NCI-H1417 (cell line): ENCODE measurements at regions not wholly inside any gene's neighbourhood (a gene's known extent, or its start where the extent isn't known, plus 50 kb on each side); places are given as distances from the start of the nearest gene placed in this dataset.
A peak's percentile ranks its signal among the peaks of the same experiment; 100 is the strongest.

Experiments
- DNase-seq, 3 experiments: peaks; one replicate each; lab custom pipeline; 2025; lab: John Stamatoyannopoulos, UW

DNA sequence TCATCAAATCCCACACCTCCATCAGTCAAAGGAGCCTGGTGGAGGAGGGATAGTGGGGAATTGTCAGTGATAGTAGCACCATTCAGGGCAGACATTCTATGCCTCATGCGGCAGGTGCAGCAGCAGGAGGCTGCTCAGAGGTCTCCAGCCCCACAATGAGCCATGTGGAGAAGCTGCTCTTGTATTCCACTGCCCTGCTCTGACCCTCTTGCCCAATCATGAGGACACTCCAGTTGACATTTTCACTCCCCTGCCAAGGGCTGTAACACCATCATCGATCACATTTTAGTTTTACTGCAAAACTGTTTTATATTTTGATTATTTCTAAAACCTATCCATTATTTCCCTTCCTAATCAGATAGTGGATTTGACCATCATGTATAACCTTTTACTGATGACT, 487.6 kb upstream of the KLHL29 start:
- no peak for DNase-seq

DNA sequence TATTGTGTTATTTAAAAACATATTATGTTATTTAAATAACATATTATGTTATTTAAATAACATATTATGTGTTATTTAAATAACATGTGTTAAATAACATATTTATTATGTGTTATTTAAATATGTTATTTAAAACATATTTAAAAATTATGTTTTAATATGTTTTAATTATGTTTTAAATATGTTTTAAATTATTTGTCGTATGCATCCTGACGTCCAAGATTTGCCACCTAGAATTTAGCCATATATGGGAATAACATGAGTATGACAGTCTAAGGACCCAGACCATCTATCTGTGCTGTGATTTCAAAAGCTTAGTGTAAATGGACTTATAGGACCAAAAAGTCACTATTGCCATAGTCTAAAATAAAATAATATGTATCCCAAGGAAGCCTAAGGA, 484.3 kb upstream of the KLHL29 start:
- no peak for DNase-seq

DNA sequence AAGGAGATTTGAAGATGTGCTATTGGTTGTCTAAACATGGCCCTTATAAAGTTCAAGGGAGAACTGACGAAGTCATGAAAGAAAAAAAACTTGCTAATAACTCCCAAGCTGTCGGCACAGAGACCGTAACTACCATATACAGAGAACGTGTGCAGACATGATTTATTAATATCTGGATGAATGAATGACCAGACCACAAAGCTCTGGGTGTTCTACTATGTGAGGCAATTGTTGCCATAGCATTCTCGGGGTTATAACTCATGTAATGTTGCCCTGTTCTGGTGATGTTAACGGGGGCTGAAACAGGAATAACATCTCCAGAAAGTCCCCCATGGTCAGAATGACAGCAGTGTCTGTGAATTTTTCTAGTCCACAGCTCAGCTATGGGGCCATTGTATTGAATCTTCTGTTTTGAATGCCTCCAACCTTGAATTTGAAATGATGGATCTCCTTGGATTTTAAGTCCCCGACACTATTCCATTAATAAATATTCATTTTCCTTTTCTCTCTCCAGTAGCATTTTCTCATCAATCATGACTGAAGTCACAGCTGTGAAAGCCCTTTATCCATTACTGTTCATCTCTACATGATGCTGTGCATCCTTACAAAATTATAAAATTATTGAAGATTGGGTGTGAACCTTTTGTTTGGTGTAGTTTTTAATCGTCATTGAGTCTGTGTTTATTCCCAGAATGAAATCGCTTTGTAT, 483.4 kb upstream of the KLHL29 start:
- DNase-seq: peak in 1 of 3 experiments; percentile 22

DNA sequence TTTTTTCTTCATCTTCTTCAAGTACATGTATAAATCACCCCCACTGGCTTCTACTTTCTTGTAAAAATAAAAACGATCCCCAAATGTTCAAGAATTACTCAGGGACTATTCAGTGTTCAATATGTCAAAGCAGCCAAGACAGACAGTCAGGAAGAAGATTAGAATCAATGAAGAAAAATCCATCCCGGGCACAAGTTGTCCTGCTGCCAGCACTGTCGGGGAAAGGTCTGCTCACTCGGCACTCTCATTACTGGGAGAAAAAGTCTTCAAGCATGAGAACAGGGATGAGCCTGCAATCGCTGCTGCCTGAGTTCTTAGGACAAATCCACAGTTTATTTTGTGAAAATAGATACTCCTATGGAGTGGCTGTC, 482.8 kb upstream of the KLHL29 start:
- DNase-seq: no peak

DNA sequence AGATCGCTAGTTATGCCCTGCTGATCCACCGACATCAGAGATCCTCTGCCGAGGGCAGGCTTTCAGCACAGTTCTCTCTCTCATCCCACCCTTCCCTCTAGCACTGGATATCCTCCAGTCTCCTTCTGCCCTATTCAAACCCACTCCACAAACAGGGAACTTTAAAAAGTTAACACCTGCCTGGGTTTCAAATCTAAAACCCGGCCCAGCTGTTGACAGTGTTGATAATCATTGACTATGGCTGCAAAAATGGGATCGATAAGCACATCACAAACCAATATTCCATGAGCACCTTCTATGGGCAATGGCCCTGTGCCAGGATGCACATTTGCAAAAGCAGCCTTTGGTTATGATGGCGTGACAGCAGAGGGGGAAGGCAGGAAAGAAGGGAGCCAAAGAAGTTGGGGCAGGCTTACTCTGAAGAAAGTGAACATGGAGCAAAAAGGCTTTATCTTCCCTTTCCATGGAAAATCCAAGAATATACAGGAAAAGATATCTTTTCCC, 482.3 kb upstream of the KLHL29 start:
- DNase-seq: no peak

DNA sequence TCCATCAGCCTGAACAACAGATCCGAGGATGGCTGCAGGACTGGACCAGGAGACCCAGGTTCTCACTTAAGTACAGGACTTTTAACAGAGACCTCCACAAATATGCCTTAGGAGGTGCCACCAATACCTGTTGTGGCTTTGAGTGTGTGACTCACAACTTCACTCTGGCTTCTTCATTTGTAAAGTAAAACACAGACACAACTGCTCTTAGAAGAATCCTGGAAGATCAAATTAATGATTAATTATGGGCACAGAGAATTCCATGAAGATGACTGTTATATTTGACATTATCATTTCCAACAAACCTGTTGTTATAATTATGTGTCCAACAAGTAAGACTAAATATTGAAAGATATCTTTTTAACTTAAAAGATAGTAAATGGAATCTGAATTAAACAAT, 481.4 kb upstream of the KLHL29 start:
- no peak for DNase-seq

DNA sequence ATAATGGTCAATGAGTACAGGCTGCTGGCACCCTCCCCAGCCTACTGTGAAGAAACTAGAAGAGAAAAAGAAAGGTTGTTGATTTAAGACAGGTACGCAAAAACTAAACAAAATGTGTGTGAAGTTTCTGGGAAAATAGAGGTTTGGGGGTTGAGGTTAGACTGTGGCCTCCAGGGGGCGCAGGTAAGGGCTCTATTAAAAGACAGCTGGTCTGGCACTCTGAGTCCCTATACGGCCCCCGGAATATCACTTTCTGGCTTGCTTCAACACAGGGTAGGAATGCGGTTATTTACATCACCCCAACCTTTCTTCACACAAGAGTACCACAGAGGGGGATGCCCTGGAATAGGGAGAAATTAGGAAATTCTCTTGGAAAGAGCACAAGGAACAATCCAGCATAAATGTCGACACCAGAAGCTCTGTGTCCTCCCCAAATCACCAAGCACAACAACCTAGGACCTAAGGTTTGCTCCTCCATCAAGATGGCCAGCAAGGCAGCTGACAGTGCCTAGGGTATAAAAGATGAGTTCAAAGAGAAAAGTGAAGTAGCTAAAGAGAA, 480.8 kb upstream of the KLHL29 start:
- DNase-seq: peak; percentile 26 to 52 (median 27)

DNA sequence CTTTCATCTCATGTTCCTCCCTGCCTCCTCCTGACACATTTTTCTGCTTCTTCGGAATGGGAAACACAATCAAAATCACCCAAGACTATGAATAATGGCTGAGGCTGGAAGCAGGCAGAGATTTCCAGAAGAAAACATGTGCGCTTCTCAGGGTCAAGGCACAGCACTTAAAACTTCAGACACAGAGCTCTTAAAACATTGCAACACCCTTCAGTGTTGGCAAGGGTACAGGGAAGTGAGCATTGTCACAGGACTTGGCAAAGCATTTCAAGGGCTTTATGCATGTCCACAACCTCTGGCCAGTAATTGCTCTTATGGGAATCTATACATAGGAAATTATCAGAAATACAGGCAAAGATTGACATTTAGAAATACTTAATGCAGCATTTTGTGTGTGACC, 477.6 kb upstream of the KLHL29 start:
- no peak for DNase-seq

DNA sequence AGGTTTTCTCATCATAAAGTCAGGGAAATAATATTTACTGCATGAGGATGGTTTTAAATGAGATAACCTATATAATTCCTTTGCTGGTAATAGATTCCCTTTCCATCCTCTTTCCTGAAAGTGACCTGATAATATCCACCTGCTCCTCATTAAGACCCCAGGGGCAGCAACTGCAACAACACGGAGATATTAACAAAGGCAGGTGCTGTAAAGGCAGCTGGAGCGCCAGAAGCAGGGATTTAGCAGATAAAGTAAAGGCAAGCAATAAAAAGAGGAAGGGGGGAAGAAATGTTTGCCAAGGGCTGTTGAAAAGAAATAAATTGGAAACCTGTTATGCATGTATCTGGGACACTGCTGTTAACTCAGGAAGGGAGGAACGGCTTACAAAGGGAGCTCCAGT, 472.6 kb upstream of the KLHL29 start:
- peak in 1 of 3 experiments; percentile 71 for DNase-seq

DNA sequence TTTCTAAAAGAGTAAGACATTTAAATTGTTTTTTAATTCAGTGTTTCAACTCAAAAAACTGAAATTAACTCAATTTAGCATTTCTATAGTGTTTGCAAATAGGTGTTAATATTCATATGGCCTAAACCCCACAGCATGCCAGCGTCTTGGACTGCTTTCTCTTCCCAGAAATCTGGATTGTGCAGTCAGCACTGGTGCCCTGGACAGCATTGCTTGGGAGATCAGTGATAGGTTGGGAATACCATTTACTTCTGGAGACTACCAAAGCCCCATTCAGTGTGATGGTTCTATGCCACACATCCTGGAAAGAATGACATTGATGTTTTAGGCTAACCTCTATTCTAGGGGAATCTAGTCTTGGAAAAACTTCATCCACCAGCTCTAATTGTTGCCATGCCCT, 455.0 kb upstream of the KLHL29 start:
- DNase-seq: no peak

DNA sequence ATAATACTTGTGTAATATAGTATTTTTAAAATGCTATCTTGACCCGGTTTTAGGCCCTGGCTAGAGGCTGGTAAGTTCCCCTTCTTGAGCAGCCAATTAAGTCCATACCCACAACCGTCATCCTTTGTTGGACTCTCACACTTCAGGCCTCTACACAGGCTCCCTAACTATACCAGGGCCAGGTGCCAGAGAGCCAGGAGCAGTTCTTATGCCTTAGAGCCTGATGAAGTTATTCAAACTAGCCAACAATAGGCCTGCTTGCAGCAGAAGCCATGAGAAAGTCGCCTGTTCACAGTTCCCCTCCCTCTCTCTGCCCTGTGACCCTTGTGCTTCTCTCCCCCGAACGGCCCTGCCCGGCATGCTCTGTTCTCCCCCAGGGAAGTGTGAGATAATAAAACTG, 454.2 kb upstream of the KLHL29 start:
- DNase-seq: no peak

DNA sequence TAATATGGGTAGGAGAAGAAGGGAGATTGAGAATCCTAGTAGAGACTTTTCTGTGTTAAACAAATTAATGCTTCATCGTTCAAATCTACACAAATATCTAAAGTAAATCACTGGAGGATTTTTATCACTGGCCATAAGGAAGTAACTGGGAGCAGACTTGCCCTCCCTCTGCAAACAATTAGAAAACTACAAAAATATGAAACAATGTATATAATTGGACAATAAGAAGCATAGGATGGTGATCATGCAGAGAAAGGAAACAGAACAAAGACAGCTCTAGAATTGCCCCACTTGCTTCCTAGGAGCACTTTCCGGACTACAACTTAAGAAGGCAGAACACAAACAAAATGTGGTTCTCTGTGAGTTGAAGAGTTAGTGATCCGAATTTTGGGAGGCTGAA, 452.7 kb upstream of the KLHL29 start:
- no peak for DNase-seq

DNA sequence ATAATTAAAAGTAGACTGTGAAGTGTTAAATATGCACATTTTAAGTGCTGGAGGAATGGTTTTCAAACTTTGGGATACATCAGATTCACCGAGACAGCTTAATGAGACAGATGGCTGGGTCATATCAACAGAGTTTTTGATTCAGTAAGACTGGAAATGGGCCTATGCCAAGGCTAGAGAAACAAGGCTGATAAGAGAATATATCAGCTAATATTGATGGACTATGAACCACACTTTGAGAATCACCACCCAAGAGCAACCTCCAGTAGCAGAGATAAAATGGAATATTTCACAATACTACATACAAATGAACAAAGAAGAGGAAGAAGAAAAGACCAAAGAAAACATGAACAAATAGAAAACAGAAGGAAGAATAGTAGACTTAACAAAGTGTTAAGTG, 450.2 kb upstream of the KLHL29 start:
- DNase-seq: no peak

DNA sequence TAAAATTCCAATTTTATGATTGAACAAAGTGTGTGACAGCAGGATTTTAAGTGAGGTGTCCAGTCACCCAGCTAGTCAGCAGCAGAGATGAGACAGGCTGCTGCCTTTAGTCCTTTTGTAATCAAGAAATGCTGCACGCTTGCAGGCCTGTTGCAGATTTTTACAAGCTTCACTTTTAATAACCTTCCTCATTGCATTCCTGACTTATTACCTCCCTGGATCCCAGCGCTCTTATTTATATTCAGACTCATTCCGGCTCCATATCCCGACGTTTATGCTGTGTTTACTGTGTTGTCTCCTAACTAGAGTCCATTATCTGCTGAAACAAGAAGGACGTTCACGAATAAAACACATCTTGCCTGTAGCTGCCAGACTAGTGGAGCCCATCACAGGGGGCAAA, 442.5 kb upstream of the KLHL29 start:
- no peak for DNase-seq

DNA sequence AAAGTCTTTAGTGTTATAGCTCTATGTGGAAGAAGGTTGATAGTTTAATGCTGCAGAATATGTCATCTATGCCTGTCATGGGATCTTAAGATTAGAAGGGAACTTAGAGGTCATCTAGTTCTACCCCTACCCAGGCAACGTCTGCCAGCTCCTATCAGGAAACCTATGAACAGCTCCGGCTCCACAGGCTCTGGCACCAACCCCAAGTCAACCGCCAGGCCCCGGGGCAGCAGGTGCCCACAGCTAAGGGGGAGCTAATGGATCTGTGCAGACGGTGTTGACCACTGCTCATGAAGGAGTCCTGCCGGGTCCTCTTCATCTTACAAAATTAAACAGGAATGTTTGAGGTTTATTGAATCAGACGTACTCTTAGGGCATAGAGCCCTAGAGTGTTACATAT, 440.8 kb upstream of the KLHL29 start:
- no peak for DNase-seq

DNA sequence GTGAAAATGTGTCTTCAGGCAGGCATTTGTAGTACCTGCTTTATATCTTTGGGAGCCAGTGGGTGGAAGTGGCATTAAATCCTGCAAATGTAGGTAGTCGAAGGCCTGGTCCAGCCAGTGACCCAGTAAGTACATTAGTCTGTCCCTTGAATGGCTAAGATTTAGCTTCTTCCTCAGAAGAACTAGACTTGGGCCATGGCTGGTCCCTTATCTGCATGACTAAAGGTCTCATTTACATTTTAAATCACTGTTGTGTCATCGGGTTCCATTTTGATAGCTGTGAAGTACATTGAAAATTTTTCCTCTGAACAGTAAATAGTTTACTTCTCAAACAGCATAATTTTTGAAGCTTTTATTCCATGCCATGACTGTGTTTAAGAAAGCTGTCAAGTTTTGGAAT, 438.4 kb upstream of the KLHL29 start:
- DNase-seq: no peak

DNA sequence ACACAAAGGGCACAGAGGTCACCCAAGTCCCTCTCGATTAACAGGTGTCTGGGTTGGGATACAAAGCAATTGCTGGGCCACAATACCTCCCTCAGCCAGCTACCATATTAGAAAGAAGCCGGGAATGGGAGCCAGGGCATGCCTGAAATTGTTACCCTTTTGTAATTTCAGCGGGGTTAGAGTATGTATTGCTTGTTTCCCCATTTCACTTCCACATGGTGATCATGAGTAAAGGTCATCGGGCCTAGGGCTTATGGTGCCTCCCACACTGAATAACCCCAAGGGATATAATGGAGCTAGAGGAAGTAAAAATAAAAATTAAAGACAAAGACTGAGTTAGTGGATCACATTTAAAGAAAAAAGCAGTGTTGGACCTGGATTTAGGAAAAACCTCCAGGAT, 437.2 kb upstream of the KLHL29 start:
- no peak for DNase-seq

DNA sequence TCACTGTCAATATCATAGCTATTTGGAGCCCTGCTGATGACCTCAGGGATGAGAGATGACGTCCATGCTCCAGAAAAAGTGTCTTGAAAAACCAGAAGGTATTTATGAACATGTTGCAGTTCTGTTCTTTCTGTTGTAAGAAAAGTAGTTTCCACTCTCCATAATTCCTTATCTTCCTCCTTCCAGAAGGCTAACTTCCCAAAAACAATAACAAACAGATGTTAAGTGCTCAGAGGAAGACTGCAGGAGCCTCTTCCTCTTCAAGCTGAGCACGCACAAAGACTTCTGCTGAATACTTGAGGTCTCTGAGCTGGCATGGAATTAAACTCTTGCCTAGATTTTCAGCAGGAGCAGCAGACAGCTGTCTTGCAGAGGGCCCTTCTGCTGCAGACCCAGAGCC, 434.5 kb upstream of the KLHL29 start:
- no peak for DNase-seq

DNA sequence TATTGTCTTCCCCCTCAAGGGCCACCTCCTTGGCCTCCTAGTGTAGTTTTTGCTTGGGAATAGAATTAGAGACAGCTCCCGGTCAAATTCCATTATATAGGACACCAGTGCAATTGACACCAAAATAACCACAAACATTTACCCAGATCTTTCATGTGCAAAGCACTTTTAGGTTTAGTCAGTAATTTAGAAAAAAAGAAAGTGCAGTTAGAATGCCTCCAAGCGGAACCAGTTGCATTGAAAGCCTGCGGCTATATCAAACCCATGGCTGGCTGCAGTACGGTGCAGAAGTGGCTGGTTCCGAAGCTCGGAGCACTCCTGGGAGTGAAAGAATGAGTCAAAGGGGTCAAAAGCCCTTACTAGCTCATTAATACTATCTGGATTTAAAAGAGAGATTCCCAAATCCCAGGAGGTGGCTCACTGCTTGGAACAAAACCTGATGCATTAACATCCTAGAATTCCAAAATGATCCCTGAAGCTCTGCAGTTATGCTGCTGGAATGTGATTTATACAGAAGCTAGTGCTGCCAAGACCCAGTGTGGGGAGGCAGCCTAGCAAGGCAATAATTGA, 432.2 kb upstream of the KLHL29 start:
- DNase-seq: no peak

DNA sequence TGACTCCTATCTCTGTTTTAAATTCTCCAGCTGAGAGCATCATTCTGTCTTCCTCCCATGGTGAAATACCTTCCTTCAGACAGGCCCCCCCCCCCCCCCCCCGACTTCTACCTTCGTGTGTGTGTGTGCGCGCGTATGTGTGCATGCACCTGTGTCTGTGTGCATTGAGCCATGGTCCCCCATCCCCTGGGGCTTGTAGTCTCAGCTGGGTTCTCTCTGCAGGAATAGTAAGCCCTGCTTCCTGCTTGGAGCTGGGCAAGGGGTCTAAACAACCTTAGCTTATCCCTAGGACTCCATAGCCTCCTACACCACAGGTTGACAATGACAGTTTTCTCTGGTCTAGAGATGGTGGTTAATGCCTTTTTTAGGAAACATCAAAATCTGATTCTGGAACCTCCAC, 427.5 kb upstream of the KLHL29 start:
- DNase-seq: peak in 1 of 3 experiments; percentile 17

DNA sequence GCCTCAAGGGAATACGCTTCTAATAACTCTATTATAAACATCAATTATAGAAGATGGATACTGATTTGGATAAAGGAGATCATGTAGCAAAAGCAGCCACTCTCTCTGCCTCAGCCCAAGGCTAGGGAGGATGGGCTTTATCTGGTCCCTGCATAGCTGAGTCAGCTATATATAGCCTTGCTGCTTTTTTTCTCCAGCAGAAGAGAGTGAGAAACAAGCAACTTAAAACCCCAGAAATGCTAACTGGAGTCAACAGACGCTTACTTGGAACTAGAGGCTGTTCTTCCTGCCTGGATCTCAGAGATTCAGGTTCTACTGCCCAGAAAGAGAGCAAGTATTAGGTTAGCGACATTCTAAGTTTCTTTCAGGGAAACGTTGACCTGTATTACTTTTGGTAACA, 426.7 kb upstream of the KLHL29 start:
- no peak for DNase-seq

DNA sequence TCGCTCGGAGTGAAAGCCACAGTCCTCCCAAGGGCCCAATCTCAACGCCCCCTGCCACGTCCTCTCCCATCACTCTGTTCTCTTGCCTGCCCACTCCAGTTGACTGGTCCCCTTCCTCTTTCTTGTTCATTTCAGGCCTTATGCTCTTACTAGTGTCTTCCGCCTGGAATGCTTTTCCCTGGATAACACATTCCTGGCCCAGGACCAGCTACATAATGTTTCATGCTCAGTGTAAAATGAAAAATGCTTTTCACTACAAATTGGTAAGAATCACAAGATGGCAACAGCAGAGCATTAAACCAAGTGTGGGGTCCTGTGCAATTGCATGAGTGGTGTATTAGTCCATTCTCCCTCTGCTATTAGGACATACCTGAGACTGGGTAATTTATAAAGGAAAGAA, 417.2 kb upstream of the KLHL29 start:
- no peak for DNase-seq

DNA sequence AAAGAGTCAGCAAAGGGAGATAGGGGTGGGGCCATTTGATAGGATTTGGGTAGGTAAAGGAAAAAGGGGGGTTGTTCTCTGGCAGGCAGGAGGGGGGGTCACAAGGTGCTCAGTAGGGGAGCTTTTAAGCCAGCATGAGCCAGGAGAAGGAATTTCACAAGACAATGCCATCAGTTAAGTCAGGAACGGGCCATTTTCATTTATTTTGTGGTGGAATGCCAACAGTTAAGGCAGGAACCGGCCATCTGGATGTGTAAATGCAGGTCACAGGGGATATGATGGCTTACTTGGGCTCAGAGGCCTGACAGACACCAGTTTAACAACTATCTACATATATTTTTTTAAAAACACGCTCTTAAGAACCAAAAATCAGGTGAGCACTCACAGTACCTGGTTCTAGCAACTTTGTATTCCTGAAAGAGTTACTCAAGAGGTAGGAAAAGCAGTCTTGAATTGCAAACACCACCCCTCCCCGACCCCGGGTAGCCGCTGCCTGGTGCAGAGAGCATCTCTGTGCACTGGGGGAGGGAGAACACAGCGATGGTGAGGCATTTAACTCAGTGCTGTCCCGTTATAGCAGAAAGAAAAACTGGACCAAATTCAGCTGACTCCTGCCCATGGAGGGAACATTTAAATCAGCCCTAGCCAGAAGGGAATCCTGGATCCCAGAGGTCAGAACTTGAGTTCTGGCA, 414.5 kb upstream of the KLHL29 start:
- DNase-seq: no peak
